H4 (cell line): ENCODE measurements at regions not wholly inside any gene's neighbourhood (a gene's known extent, or its start where the extent isn't known, plus 50 kb on each side); places are given as distances from the start of the nearest gene placed in this dataset.
"Not testable (repeated sequence)": the region's sequence is repeated elsewhere in the genome, so short reads cannot be mapped to it uniquely, and the experiment has no call there.

Experiments
- DNase-seq: peaks from one replicate; pipeline ENCODE4 v3.0.0-alpha.2; 2015; ENCODE audit warnings: low spot score

DNA sequence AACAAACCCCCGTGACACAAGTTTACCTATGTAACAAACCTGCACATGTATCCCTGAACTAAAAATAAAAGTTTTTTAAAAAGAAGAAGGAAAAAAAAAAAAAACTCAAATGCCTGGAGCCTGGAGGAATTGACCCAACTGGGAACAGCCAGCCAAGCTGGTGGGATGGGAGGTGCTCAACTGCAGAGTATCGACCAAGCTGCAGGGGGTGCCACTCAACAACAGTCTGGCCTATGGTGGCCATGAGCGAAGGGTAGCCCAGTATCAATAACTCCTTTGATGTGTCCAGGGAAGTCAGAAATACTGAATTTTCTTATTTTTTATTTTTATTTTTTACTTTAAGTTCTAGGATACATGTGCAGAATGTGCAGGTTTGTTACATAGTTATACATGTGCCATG, 310.3 kb upstream of the DLGAP1 start:
- DNase-seq = no peak

GRCh38 chr18:4762330-4762729, 307.2 kb upstream of the DLGAP1 start:
- DNase-seq = no peak

GRCh38 chr18:4758980-4759379, 303.9 kb upstream of the DLGAP1 start:
- no peak for DNase-seq

- DNase-seq = no peak
Measured at GRCh38 chr18:4755848-4756247, 300.7 kb upstream of the DLGAP1 start.

GRCh38 chr18:4753151-4753550, 298.0 kb upstream of the DLGAP1 start:
- not testable (repeated sequence) for DNase-seq

DNA sequence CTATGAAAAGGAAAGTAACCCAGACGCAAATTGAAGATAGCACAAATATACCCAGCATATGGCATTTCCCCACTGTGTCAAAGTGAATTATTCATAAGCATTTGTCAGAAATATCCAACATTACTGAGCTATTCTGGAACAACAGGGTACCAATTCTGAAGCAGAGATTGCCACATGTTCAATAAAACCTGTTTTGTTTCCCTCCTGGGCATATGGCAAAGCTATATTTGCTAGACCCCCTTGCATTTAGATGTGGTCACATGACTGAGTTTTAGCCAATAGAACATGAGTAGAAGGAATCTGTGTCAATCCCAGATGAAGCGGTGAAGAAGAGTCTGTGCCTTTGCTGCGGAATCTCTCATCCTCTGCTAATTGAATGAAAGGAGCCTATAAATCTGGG, 296.4 kb upstream of the DLGAP1 start:
- no peak for DNase-seq

DNA sequence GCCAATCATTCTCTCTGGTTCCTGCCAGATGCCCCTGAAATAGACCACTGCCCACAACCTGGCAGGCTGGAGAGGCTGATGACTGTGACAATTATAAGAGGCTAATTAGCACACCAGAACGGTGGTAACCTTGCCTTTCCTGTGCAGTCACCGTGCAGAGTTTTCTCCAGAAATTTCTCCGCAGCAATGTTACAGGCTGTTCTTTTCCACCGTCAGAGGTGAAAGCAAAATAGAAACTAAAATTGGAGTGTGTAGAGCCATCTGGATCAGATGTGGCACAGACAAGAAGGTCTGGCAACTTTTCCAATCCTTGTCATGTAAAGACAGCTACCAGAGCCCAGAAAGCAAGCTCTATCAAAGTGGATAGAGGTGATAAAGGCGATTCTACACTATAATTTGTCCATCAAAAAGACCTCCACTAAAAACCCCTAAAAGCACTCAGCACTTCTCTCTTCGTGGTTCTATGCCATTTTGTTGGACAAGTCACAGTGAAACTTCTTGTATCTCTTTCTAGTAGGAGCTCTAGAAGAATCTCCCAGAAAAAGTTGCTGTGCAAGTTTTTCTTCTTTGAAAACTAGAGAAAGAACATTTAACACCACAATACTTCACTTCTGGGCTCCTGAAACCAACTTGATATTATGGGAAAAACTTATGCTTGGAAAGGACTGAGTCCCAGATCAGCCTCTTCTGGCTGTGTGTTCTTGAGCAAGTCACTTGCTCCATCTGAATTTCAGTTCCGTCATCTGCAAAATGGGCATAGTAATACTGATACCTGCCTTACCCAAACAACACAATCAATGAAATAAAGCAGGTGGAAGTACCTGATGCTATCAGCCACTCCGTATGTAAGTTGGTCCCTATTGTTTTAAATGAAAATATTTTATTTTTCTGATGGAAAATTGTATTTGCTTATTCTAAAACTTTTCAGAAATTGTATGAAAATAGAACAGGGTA, 295.6 kb upstream of the DLGAP1 start:
- no peak for DNase-seq

- no peak for DNase-seq
Measured at GRCh38 chr18:4748975-4749374, 293.9 kb upstream of the DLGAP1 start.

- no peak for DNase-seq
Measured at GRCh38 chr18:4734903-4735302, 279.8 kb upstream of the DLGAP1 start.

DNA sequence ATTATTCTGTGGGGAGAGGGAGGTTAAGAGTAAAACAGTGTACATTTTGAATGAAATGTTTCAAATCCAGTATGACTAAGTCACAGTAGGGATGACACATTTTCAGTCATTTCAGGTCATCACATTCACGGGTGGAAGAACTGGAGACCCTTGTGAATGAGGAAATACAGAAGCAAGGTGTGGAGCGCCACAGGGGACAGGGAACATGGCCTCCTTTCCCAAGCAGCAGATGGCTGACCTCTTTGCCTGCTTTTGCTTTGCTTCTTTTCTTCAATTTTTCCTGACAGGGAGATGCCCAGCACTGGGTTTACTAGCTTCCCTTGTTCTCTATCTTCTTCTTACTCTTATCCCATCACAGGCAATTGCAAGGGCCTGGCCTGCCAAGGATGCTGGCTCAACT, 278.9 kb upstream of the DLGAP1 start:
- DNase-seq = no peak

DNA sequence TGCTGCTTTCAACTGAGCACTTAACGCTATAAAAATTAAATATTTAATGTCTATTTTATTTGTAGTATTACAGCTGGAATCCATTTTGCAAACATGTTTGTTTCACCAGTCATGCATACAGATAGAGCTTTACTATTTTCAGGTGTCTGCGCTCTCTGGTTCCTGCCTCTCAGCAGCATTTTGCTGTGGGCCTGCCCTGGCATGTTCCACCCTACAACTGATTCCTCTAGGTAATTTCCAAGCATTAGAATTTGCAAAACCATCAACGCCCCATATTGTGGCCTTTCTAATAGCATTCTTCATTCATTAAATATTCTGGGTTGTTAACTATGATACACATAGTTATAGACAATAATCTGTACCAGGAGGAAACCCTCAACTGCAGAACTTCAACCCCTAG, 266.4 kb upstream of the DLGAP1 start:
- no peak for DNase-seq

- no peak for DNase-seq
Measured at GRCh38 chr18:4720518-4720917, 265.4 kb upstream of the DLGAP1 start.

- no peak for DNase-seq
Measured at GRCh38 chr18:4705894-4706293, 250.8 kb upstream of the DLGAP1 start.

DNA sequence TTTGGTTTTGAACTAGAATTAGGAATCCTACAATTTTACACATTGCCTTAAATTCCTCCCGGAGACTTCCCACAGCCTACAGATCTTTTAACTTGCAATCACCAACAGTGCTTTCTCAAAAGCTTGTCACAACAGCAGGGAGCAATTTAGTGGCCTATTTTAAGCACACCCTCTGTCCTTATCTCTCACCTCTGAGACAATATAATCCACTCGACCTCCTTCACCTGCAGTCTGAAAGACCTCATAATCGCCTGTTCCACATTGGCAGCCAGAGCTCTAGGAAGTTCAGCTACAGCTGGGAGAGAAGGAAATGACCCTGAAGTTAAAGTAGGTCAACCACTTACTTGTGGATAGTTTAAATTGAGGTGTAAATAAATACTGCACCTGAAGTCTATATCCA, 249.7 kb upstream of the DLGAP1 start:
- DNase-seq = no peak

GRCh38 chr18:4691836-4692235, 236.7 kb upstream of the DLGAP1 start:
- DNase-seq = no peak

DNA sequence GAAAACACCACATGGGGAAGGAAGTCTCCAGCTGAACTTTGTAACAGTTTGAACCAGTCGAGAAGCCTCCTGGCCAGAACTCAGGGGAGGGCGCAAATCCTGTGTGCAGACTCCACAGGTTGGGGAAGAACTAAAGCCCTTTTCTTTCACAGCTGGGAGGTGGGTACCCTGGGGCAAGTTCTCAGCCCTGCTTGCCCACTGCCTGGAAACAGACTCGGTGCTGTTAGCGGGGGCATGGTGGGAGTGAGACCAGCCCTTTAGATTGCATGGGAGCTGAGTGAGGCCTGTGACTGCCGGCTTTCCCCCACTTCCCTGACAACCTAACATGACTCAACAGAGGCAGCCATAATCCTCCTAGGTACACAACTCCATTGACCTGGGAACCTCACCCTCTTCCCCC, 223.6 kb upstream of the DLGAP1 start:
- DNase-seq = not testable (repeated sequence)

DNA sequence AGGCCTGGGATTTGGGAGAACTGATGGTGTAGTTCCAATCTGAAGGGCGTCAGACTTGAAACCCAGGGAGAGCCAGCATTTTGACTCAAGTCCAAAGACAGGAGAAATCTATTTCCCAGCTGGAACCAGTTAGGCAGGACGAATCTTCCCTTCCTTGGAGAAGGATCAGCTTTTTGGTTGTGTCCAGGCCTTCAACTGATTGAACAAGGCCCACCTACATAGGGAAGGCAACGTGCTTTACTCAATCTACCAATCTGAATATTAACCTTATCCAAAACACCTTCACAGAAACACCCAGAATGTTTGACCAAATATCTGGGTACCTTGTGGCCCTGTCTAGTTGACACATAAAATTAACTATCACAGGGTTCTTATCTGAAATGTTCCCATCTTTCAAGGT, 221.9 kb upstream of the DLGAP1 start:
- DNase-seq = no peak

DNA sequence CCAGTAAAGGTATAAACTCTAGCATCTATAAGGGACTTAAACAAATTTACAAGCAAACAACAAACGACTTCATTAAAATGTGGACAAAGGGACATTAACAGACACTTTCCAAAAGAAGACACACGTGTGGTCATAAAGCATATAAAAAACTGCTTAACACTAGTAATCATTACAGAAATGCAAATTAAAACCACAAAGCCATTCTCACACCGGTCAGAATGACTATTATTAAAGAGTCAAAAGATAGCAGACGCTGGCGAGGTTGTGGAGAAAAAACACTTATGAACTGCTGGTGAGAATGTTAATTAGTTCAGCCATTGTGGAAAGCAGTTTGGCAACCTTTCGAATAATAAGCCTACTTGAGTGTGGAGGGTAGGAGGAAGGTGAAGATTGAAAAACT, 217.1 kb upstream of the DLGAP1 start:
- no peak for DNase-seq

DNA sequence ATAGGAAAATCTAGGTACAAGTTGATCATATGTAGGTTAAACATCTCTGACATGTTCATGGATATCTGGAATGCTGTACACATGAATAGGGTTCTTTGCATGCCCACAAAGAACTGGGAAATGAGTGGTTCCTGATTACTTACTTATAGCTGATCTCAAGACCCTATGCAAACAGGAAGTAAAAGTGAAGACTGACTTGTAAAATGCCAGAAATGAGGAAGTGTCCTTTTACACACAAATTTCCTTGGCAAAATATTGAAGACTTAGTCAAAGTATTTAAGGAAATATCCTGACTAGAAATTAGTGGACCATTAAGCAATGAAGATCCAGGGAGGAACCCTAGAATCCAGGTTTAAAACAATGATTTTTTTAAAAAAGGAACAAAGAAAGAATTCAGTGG, 203.7 kb upstream of the DLGAP1 start:
- DNase-seq = no peak

- no peak for DNase-seq
Measured at GRCh38 chr18:4653418-4653817, 198.3 kb upstream of the DLGAP1 start.

- DNase-seq = no peak
Measured at GRCh38 chr18:4641771-4642368, 186.8 kb upstream of the DLGAP1 start.

DNA sequence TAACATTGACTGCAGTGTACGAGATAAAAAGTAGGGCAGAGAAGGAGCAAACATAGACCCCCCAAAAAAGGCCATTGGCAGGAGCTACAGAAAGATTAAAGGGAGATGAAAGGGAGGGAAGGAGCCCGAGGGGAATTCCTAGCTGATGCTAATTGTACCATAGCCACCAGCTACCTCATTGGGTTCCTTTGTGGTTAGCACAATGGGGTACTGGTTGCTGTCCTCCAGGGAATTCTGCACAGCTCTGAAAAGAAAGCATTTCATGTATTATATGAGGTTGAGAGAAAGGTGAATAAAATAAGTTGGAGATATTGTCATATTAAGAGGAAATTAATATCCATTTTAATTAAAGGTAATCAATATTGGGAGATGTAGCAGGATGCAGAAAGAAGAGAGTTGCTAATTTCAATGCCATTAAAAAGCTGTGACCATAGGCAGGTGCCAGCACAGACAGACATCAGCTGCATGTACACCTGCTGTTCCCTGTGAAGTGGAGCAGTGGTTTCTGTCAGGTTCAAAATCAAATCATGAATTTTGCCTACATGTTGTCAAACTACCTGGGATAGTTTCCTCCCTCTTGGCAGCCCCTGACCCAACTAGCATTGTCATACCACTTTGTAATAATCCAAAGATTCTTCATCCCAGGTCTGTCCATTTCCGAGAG, 185.4 kb upstream of the DLGAP1 start:
- no peak for DNase-seq
